SK-N-SH treated with all-trans-retinoic acid at 6 μM for 48 hours (cell line): ENCODE measurements at regions not wholly inside any gene's neighbourhood (a gene's known extent, or its start where the extent isn't known, plus 50 kb on each side); places are given as distances from the start of the nearest gene placed in this dataset.

ENCODE experiments used
- ATAC-seq: fragments of 200-7000 bp; cut with Tn5 transposase; 3 replicates; pipeline ENCODE4 v1.9.1; 2020; ENCODE audit warnings: mild to moderate bottlenecking, moderate library complexity
- ARNTL ChIP-seq: fragments of 450-650 bp; formaldehyde crosslinking; IDR thresholded peaks from 2 replicates; pipeline ENCODE4 v1.5.0; 2020; ENCODE audit warnings: low read depth, mild to moderate bottlenecking, moderate library complexity, borderline replicate concordance
- BACH2 ChIP-seq: fragments of 250-450 bp; sonication (Bioruptor Pico); IDR thresholded peaks from 2 replicates; pipeline ENCODE4 v1.9.0; 2021; ENCODE audit warnings: mild to moderate bottlenecking, borderline replicate concordance
- CREB5 ChIP-seq: fragments of 250-450 bp; sonication (Bioruptor Pico); IDR thresholded peaks from 2 replicates; pipeline ENCODE4 v1.5.1; 2020; ENCODE audit warnings: low read depth, mild to moderate bottlenecking, moderate library complexity
- CSDC2 ChIP-seq: fragments of 250-450 bp; sonication (Bioruptor Pico); IDR thresholded peaks from 2 replicates; pipeline ENCODE4 v1.5.0; 2020; ENCODE audit warnings: mild to moderate bottlenecking, moderate library complexity
- CSRNP3 ChIP-seq: fragments of 250-450 bp; sonication (Bioruptor Pico); IDR thresholded peaks from 2 replicates; pipeline ENCODE4 v1.5.1; 2021; ENCODE audit warnings: mild to moderate bottlenecking, moderate library complexity
- ESRRG ChIP-seq: fragments of 250-450 bp; sonication (Bioruptor Pico); IDR thresholded peaks from 2 replicates; pipeline ENCODE4 v1.6.1; 2021; ENCODE audit warnings: mild to moderate bottlenecking
- GLIS3 ChIP-seq: fragments of 250-450 bp; sonication (Bioruptor Pico); IDR thresholded peaks from 2 replicates; pipeline ENCODE4 v1.5.0; 2020; ENCODE audit warnings: mild to moderate bottlenecking, moderate library complexity
- ISL1 ChIP-seq: fragments of 250-450 bp; sonication (Bioruptor Pico); IDR thresholded peaks from 2 replicates; pipeline ENCODE4 v2.1.2; 2022; ENCODE audit warnings: mild to moderate bottlenecking, moderate library complexity
- OSR1 ChIP-seq: fragments of 250-450 bp; sonication (Bioruptor Pico); IDR thresholded peaks from 2 replicates; pipeline ENCODE4 v1.8.0; 2022; ENCODE audit warnings: moderate library complexity, mild to moderate bottlenecking, inconsistent platforms
- PATZ1 ChIP-seq: fragments of 250-450 bp; sonication (Bioruptor Pico); IDR thresholded peaks from 2 replicates; pipeline ENCODE4 v1.8.0; 2020; ENCODE audit warnings: mild to moderate bottlenecking, moderate library complexity, borderline replicate concordance
- POU6F1 ChIP-seq: fragments of 250-450 bp; sonication (Bioruptor Pico); IDR thresholded peaks from 2 replicates; pipeline ENCODE4 v1.8.0; 2021; ENCODE audit warnings: low read depth, mild to moderate bottlenecking, moderate library complexity, borderline replicate concordance
- PPARA ChIP-seq: fragments of 250-450 bp; sonication (Bioruptor Pico); IDR thresholded peaks from 2 replicates; pipeline ENCODE4 v1.5.0; 2020; ENCODE audit warnings: mild to moderate bottlenecking, borderline replicate concordance
- RARB ChIP-seq: fragments of 250-450 bp; sonication (Bioruptor Pico); IDR thresholded peaks from 2 replicates; pipeline ENCODE4 v1.8.0; 2021; ENCODE audit warnings: mild to moderate bottlenecking, moderate library complexity
- SNAI2 ChIP-seq: fragments of 250-450 bp; sonication (Bioruptor Pico); IDR thresholded peaks from 2 replicates; pipeline ENCODE4 v1.5.0; 2020; ENCODE audit warnings: mild to moderate bottlenecking, moderate library complexity
- TCF4 ChIP-seq: fragments of 250-450 bp; sonication (Bioruptor Pico); IDR thresholded peaks from 2 replicates; pipeline ENCODE4 v1.8.0; 2021; ENCODE audit warnings: mild to moderate bottlenecking, moderate library complexity, borderline replicate concordance
- TOX ChIP-seq: fragments of 250-450 bp; sonication (Bioruptor Pico); IDR thresholded peaks from 2 replicates; pipeline ENCODE4 v1.8.0; 2021; ENCODE audit warnings: mild to moderate bottlenecking, moderate library complexity, borderline replicate concordance
- ZFP3 ChIP-seq: fragments of 250-450 bp; sonication (Bioruptor Pico); IDR thresholded peaks from 2 replicates; pipeline ENCODE4 v1.5.0; 2020; ENCODE audit warnings: mild to moderate bottlenecking, moderate library complexity
- ZFP30 ChIP-seq: fragments of 450-650 bp; formaldehyde crosslinking; IDR thresholded peaks from 2 replicates; pipeline ENCODE4 v1.5.0; 2022; ENCODE audit warnings: mild to moderate bottlenecking, moderate library complexity
- ZNF565 ChIP-seq: fragments of 450-650 bp; formaldehyde crosslinking; conservative IDR thresholded peaks from 2 replicates; pipeline ENCODE4 v1.5.0; 2020; ENCODE audit warnings: low read depth, mild to moderate bottlenecking, moderate library complexity
- ZNF70 ChIP-seq: fragments of 450-650 bp; formaldehyde crosslinking; IDR thresholded peaks from 2 replicates; pipeline ENCODE4 v1.5.0; 2020; ENCODE audit warnings: mild to moderate bottlenecking, moderate library complexity
- ZNF8 ChIP-seq: fragments of 450-650 bp; formaldehyde crosslinking; IDR thresholded peaks from 2 replicates; pipeline ENCODE4 v1.5.0; 2020; ENCODE audit warnings: mild to moderate bottlenecking, moderate library complexity

GRCh38 chr3:153957421-153957820 lies 163.8 kb upstream of the ARHGEF26 start:
- no peak for ATAC-seq
- TF ChIP-seq GLIS3 (CRISPR knock-in tag): no peak
- TF ChIP-seq ZNF565: no peak
- no peak for TF ChIP-seq ZNF70
- TF ChIP-seq ISL1 (CRISPR knock-in tag): no peak
- TF ChIP-seq ZFP30: no peak
- no peak for TF ChIP-seq CREB5 (CRISPR knock-in tag)
- TF ChIP-seq BACH2 (CRISPR knock-in tag): no peak
- TF ChIP-seq CSRNP3: no peak
- no peak for TF ChIP-seq ZNF8
- TF ChIP-seq ARNTL (CRISPR knock-in tag): no peak
- TF ChIP-seq PATZ1 (CRISPR knock-in tag): no peak
- no peak for TF ChIP-seq PPARA
- no peak for TF ChIP-seq POU6F1 (CRISPR knock-in tag)
- no peak for TF ChIP-seq TCF4
- TF ChIP-seq TOX (CRISPR knock-in tag): no peak
- TF ChIP-seq ZFP3 (CRISPR knock-in tag): no peak
- TF ChIP-seq CSDC2 (CRISPR knock-in tag): no peak
- no peak for TF ChIP-seq ESRRG (CRISPR knock-in tag)
- no peak for TF ChIP-seq SNAI2
- TF ChIP-seq, all 23 proteins: peak for 0

- peak; percentile 80 for ATAC-seq
- TF ChIP-seq CSDC2 (CRISPR knock-in tag) (no peak), OSR1 (CRISPR knock-in tag) (no peak), SNAI2 (no peak), TOX (CRISPR knock-in tag) (no peak), ZNF70 (no peak), ARNTL (CRISPR knock-in tag) (no peak), ZNF565 (no peak), PPARA (no peak), CREB5 (CRISPR knock-in tag) (no peak), ZFP3 (CRISPR knock-in tag) (no peak), TCF4 (no peak), ESRRG (CRISPR knock-in tag) (no peak), RARB (no peak), BACH2 (CRISPR knock-in tag) (no peak), CSRNP3 (no peak)
These were observed 162.3 kb upstream of the ARHGEF26 start for GRCh38 chr3:153958635-153959595.
